Retinal pigment epithelial cell (primary cell): ENCODE measurements at regions not wholly inside any gene's neighbourhood (a gene's known extent, or its start where the extent isn't known, plus 50 kb on each side); places are given as distances from the start of the nearest gene placed in this dataset.

Experiments
- DNase-seq: peaks from one replicate; pipeline ENCODE4 v3.0.0-alpha.2; 2010; ENCODE audit warnings: low read depth
- H3K4me3 ChIP-seq: 2 replicates; pipeline ENCODE4 v1.5.1; 2011; ENCODE audit warnings: mild to moderate bottlenecking, low read length, control low read depth, moderate library complexity
- TF ChIP-seq, protein P1 (sequence below): conservative IDR thresholded peaks from 2 replicates; pipeline ENCODE4 v1.5.1; 2011; ENCODE audit warnings: low read depth, low read length, control low read depth, inconsistent platforms

DNA sequence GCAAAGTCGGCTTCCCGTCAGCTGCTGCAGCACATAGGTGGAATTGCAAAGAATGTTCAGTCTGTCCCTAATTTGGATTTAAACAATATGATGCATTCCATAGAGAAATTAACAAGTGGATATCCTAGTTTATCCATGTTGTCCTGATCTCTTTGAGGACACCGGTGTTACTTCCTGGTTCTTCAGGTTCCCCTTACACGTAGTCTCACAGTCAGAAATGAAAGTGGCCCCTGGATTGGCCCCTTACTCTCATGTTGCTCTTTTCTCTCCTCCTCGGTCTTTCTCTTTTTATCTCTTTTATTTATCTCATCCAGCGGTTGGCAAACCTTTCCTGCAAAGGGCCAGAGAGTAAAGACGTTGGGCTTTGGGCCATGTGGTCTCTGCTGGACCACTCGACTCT lies 265.1 kb downstream of the GAS1 start:
- TF ChIP-seq, protein P1, sequence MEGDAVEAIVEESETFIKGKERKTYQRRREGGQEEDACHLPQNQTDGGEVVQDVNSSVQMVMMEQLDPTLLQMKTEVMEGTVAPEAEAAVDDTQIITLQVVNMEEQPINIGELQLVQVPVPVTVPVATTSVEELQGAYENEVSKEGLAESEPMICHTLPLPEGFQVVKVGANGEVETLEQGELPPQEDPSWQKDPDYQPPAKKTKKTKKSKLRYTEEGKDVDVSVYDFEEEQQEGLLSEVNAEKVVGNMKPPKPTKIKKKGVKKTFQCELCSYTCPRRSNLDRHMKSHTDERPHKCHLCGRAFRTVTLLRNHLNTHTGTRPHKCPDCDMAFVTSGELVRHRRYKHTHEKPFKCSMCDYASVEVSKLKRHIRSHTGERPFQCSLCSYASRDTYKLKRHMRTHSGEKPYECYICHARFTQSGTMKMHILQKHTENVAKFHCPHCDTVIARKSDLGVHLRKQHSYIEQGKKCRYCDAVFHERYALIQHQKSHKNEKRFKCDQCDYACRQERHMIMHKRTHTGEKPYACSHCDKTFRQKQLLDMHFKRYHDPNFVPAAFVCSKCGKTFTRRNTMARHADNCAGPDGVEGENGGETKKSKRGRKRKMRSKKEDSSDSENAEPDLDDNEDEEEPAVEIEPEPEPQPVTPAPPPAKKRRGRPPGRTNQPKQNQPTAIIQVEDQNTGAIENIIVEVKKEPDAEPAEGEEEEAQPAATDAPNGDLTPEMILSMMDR, result no peak
- H3K4me3 ChIP-seq, result no peak overlapping the region
- DNase-seq, result no peak

DNA sequence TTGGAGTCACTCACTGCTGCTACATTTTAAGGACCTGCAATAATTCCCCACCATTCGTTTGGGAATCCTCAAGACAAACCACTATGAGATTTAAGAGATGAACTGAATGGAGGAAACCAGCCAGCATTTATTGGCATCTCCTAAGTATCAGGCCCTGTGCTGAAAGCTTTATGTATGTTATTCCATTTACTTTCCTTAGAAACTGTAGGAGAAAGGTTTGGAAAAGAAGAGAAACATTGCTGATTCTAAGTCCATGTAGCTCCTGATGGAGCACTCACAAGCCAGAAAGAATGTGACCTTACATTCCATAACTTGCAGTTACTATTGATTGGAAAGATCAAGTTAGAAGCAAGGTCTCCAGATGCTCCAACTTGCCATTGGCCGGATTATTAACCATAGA lies 267.4 kb downstream of the GAS1 start:
- no peak overlapping the region for H3K4me3 ChIP-seq
- TF ChIP-seq, protein P1, result no peak
- no peak for DNase-seq

DNA sequence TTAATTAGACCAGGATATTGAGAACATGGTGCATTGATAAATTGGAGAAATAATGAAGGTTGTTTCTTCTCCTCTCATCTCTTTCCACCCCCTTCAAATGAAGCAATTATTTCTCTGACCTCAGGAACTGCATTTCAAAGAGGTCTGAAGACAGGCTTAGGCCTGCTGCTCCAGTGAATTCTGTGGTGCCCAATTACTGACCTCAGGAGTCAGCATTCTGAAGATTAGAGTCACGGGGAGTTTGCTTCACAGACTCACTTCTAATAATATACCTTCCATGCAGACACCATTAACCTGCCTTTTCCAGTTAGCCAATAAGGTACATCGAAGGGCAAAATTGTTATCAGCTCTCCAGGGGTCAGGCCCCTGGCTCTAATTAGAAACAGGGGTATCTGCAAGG lies 270.9 kb downstream of the GAS1 start:
- no peak overlapping the region for H3K4me3 ChIP-seq
- TF ChIP-seq, protein P1, result no peak
- DNase-seq, result peak; percentile 85

DNA sequence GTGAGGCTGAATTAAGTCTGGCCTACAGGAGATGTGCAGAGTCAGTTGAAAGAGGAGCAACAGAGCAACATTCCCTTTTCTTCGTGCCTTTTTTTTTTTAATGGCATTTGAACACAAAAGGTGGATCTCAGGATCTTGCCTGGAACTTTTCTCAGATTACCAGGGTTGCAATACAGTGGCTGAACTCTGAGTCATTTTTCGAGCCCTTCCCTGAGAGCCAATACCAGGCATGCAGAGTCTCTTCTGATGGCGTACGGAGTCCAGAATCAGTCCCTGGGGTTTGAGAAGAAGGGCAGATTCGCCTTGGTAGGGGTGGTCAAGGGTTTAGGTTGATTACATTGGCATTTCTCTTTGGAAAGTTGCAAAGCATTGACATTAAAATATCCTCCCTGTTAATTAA lies 271.5 kb downstream of the GAS1 start:
- no peak overlapping the region for H3K4me3 ChIP-seq
- no peak for DNase-seq
- TF ChIP-seq, protein P1, result no peak

DNA sequence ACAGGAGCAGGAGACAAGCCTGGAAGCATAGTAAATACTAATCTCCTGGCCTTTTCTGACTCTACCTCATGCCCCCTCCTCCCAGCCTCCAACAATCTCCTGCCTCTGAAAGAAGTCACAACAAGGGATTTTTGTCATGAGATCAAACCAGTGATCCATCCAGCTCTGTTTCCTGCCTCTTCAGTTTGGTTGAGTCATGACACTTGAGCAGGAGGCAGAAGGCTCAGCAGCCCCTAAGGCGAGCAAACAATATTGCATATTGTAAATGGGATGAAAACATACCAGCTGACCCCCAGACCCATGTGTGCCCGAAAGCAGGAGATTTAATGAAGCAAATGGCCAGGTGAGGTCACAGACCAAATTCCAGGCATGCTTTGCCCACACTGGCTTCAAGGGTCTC lies 272.8 kb downstream of the GAS1 start:
- no peak overlapping the region for H3K4me3 ChIP-seq
- DNase-seq, result no peak
- TF ChIP-seq, protein P1, result no peak

DNA sequence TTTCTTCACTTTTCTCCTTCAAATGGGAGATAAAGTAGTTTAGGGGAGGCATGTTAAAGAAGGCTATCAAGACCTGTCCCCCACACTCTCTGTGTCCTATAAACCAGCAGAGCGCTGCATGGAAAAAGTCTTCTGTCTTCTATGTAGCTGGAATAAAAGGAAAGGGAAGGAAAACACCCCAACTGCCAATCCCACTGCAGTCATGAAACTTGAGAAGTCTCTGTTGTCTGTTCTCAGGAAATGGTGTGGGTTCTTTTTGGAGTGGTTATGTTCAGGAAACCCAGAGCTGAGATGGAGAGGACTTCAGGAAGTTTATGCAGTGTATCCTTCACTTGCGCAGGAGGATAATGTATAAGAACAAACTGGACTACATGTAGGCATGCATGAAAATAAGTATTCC lies 274.3 kb downstream of the GAS1 start:
- no peak for DNase-seq
- TF ChIP-seq, protein P1, result no peak

DNA sequence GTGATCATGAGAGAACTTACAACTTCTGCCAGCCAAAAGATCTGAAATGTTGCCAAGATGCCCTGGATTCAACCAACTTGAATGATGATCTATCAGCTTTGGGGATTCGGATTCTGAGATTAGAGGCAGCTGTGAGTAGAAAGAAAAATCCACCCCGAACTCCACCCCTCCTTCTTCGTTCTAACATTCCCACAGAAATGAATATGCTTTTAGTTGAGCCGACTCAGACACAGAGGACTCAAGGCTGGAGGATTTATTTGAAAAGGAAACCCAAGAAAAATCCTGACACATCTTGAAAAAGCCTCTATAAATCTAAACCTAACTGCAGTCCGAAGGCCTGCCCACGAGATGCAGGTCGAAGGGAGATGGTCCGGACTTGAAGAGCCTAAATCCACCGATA lies 275.0 kb downstream of the GAS1 start:
- no peak for DNase-seq
- H3K4me3 ChIP-seq, result no peak overlapping the region
- TF ChIP-seq, protein P1, result no peak

More for the DNA sequence above, 274.3 kb downstream of the GAS1 start:
- H3K4me3 ChIP-seq, result no peak overlapping the region
